Amniotic stem cell (primary cell): ENCODE measurements at regions not wholly inside any gene's neighbourhood (a gene's known extent, or its start where the extent isn't known, plus 50 kb on each side); places are given as distances from the start of the nearest gene placed in this dataset.
A peak's percentile ranks its signal among the peaks of the same experiment; 100 is the strongest.
"Not testable (repeated sequence)": the region's sequence is repeated elsewhere in the genome, so short reads cannot be mapped to it uniquely, and the experiment has no call there.

Source experiments
- DNase-seq: peaks from one replicate; lab custom pipeline; 2025; lab: John Stamatoyannopoulos, UW

GRCh38 chrX:95974890-95975289 lies 709.8 kb upstream of the DIAPH2 start:
- no peak for DNase-seq

DNA sequence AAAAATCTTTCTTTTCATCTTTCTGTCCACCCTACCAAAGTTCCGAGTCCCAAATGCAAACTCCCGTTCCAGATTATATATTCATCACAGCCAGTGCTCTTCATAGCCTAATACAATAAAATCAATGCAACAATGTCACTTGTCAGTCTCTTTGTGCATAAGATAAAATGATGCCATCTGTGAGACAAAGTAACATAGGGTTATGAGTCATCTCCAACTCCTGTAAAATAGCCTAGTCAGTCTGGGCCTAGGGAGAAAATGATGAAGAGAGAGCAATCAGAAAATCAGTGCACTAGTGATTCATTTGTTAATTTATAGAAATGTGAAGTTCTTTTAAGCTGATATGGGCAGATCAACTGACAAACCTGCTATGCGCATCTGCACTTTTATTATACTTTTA lies 689.1 kb upstream of the DIAPH2 start:
- DNase-seq, result no peak

DNA sequence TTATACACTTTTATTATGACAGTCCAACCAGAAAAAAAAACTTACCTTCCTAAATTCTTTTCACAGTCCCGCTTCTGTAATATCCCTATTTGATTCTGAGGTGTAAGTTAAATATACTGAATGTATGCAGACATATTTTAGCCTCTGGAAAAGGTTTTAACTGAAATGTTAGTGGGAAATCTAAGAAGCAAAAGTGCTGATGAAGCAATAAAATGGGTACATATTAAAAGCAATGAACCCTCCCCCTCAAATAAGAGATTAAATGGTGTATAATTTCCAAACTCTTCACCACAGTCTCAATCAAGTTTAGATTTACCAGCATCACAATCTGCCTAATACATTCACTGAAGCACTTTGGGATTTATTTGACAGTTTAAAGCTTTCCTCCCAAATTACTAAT lies 688.3 kb upstream of the DIAPH2 start:
- DNase-seq, result no peak

DNA sequence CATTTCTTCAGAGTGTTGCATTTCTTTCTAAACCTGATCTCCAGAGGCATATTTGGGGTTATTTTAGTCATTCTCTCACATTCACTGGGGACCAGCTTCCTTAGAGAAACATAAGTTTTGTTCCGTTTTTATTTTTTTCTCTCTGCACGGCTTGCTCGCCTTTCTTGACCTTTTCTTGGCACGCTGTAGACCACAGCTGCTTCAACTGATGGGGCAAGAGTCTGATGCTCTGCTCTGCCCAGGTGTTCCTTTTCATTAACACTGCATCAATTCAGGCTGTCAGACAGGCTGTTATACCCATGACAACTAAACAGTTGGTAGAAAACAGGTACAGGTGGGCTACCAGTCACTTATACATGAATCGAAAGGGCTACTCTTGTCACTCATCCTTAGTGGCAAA lies 682.2 kb upstream of the DIAPH2 start:
- DNase-seq, result no peak

- DNase-seq, result peak; percentile 2
Observed at GRCh38 chrX:96004386-96004785, 680.3 kb upstream of the DIAPH2 start.

DNA sequence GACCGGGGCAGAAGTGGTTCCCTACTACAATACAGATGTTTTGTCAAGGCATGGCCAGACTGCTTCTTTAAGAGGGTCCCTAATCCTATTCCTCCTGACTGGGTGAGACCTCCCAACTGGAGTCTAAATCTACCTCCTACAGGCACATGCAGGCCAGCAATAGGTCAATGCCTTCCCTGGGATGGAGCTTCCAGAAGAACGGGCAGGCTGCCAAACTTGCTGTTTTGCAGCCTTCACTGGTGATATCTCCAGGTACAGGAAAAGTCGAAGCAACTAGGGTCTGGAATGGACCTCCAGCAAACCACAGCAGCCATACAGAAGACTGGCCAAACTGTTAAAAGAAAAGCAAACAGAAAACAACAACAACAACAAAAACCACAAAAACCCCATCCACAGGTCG lies 678.4 kb upstream of the DIAPH2 start:
- DNase-seq, result no peak

DNA sequence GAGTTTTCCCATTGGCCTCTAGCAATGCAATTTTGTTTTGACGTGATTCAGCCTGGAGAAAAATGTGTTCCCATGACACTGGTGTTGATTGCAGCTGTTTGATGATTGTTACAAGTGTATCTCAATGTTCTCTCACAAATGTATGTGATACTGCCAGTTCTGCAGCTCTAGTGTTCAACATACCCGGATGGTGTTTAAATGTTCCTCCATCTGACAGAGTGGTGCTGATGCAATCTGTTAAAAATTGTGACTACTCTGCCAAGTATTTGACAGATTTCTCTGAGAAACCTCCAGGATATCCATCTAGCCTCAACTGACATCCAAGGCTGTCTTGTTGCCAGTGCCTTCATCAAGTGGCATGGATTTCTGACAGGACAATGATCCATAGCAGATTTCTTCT lies 657.2 kb upstream of the DIAPH2 start:
- no peak for DNase-seq

DNA sequence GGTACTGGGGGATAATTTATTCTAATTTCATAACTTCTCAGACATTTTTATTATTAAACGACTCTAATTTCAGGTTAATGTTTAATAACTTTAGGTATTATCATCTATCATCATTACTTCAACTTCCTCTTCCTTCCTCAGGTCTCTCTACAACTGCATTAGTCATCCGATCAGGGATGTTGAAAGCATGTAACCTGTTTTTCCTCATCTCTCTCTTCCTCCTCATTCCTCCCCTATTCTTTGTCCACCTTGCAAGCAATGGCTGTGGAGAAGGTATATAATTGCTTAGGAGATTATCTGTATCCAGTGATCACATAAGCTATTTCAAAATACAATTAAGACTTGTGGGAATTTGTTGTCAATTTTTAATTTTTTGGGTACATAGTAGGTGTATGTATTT lies 632.6 kb upstream of the DIAPH2 start:
- DNase-seq, result no peak

DNA sequence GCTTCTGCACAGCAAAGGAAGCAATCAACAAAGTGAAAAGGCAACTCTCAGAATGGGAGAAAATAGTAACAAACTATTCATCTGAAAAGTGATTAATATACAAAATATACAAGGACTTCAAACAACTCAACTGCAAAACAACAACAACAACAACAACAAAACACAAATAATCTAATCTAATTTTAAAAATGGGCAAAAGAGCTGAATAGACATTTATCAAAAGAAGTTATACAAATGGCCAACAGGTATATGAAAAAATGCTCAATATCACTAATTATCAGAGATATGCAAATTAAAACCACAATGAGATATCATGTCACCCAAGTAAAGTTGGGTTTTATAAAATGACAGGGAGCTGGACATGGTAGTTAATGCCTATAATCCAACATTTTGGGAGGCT lies 602.8 kb upstream of the DIAPH2 start:
- no peak for DNase-seq

- DNase-seq, result no peak
Observed at GRCh38 chrX:96094616-96095015, 590.0 kb upstream of the DIAPH2 start.

DNA sequence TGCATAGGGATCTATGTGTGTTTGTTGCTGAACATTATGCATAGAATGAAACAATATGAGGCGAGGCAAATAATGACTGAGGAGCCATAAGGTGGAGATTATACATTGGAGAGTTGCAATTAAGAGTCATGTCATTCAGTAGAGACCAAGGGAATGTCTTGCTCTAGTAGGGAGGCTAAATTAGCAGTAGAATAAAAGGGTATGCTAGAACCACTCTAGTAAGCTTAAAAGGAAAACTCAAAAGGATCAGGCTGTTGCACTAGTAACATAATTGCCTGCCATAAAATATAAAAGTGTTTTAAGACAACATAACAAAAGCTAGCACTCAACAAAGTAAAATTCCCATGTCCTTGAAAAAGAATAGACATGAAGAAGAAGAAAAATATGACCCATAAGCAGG lies 586.2 kb upstream of the DIAPH2 start:
- DNase-seq, result no peak

DNA sequence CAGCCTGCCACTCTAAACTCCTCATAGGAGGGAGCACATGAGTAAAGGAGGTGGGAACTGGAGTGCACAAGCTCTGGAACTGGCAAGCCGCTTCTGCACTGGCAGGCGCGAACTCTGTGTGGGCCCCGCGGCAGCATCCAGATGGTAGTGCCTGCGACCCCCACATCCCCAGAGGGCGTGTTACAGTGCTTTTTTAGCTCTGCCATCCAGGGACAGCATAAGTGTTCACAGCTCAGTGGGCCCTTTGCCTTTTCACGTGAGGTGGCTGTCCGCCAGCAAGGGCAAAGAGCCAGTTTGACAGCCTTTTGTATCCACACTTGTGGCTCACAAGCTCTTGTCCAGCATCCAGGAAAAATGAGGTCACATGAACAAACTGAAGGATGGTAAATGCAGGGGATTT lies 581.6 kb upstream of the DIAPH2 start:
- no peak for DNase-seq

GRCh38 chrX:96112689-96113088 lies 572.0 kb upstream of the DIAPH2 start:
- no peak for DNase-seq

- no peak for DNase-seq
Observed at GRCh38 chrX:96126182-96126581, 558.5 kb upstream of the DIAPH2 start.

DNA sequence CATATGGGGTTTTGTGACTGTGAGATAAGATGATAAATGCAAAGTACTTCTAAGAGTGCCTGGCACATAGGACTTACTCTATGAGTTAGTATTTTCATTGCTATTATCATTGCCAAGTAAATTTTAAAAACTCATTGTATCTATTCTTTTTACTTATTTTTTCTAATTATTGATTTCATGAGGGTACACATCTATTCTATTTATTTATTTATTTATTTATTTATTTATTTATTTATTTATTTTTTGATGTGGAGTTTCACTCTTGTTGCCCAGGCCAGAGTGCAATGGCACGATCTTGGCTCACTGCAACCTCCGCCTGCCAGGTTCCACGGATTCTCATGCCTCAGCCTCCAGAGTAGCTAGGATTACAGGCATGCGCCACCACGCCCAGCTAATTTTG lies 556.6 kb upstream of the DIAPH2 start:
- DNase-seq, result not testable (repeated sequence)

DNA sequence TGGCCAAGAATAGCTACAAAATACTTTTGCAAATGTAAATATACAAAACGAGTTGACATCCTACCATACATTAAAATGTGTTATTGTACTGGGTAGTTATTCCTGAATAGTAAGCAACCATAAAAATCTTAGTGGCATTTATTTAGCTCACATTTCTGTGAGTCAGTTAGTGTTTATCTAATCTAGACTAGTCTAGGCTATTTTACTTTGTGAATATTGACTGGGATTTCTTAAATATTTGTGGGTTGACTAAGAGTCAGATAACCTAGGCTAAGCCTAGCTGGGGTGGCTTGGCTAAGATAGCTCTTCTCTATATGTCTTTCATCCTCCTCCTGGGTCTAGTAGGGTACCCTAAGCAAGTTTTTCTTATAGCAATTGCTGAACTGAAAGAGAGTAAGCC lies 543.8 kb upstream of the DIAPH2 start:
- DNase-seq, result no peak

DNA sequence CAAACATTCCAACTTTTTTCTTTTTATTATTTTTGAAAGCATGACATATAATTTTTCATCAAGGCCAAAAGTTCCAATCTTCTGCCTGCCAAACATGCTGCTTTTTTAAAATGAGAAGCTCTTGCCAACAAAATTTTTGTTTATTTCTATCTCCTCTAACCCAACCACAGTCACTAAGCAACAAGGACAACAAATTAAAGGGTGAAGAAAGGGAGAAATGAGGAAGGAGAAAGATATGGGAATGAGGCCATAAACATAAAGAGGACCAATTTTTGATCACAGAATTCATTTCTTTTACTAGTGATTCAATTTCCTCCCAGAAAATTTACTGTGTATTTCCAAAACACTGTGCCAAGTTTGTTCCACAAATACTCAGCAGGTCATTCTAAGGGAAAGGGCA lies 537.0 kb upstream of the DIAPH2 start:
- no peak for DNase-seq

GRCh38 chrX:96170626-96171025 lies 514.0 kb upstream of the DIAPH2 start:
- DNase-seq, result no peak

DNA sequence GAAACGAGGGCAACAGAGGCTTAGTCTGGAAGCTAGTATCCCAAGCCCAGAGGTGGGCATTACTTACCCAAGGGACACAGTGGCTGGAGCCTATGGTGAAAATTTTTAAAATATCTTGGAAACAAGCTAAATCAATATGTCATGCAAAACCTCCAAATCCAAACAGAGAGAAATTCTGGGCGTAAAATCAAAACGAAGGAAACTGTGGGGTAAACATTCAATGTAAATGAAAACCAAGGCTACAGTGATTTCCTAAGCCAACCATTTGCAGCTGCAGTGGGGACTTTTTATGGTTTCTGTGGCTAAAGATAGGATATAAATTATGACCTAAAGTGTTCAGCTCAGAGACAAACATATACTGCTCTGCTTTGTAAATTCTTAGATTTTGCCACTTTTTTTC lies 507.7 kb upstream of the DIAPH2 start:
- no peak for DNase-seq

GRCh38 chrX:96181605-96182004 lies 503.0 kb upstream of the DIAPH2 start:
- DNase-seq, result no peak

GRCh38 chrX:96182366-96182765 lies 502.3 kb upstream of the DIAPH2 start:
- DNase-seq, result no peak

GRCh38 chrX:96183391-96183790 lies 501.3 kb upstream of the DIAPH2 start:
- no peak for DNase-seq

DNA sequence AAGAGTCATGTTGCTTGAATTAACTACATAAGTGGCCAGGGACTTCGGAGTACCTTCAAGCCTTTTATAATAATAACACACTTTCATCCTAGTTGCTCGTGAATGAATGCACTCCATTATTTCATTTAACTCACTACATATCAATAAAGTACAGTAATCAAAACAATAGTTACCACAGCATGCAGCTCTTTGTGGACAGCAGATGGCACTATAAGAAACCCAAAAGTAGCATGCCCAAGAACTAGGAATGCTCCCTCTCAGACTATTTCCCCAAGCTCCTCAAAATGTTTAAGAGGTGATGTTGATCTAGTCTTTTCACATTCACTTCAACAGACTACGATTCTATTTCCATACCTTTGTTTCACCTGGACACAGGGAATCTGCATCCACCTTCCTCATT lies 500.8 kb upstream of the DIAPH2 start:
- DNase-seq, result no peak

- no peak for DNase-seq
Observed at GRCh38 chrX:96204928-96205327, 479.7 kb upstream of the DIAPH2 start.

- no peak for DNase-seq
Observed at GRCh38 chrX:96211953-96212352, 472.7 kb upstream of the DIAPH2 start.
